ENCODE measurements at regions not wholly inside any gene's neighbourhood (a gene's known extent, or its start where the extent isn't known, plus 50 kb on each side); places are given as distances from the start of the nearest gene placed in this dataset.

DNA sequence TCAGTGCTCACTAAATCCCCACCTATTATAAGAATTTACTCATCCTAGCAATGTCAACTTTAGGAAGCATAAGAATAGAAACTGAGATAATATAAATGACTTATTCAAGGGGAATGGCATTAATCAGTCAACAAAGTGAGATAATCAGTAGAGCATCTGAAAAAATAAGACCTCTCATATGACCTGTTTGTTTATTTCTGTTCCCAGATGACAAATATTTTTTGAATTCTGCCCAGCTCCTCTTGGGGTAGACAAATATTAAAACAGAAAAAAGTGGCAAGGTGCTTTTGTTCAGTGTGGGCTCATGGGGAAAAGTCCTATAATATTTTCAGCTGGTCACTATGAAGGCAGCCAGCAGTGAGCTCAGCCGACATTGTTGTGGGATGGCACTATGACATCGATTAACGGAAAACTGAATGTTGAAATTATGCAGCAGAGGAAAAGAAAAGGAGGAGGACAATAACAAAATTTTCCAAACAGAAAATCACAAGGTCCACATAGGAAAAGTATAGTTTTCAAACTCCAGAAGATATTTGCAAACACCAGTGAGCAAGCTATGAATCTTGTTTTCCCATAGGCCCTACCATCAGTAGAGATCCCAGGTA is 109.6 kb downstream of the ANXA3 start:
- no peak for TF ChIP-seq CTCF (IDR thresholded peaks at IDR 0.05)
- TF ChIP-seq POLR2A (IDR thresholded peaks at IDR 0.05) = no peak
